ENCODE measurements at regions not wholly inside any gene's neighbourhood (a gene's known extent, or its start where the extent isn't known, plus 50 kb on each side); places are given as distances from the start of the nearest gene placed in this dataset.

- DNase-seq (ENCODE audit: low read depth): peak; percentile 50
Measured at GRCh38 chr18:41624460-41624859, 330.6 kb upstream of the PIK3C3 start.

- no peak for DNase-seq (ENCODE audit: low read depth)
Measured at GRCh38 chr18:41621177-41621576, 333.9 kb upstream of the PIK3C3 start.

- DNase-seq (ENCODE audit: low read depth): no peak
Measured at GRCh38 chr18:41618147-41618546, 336.9 kb upstream of the PIK3C3 start.

DNA sequence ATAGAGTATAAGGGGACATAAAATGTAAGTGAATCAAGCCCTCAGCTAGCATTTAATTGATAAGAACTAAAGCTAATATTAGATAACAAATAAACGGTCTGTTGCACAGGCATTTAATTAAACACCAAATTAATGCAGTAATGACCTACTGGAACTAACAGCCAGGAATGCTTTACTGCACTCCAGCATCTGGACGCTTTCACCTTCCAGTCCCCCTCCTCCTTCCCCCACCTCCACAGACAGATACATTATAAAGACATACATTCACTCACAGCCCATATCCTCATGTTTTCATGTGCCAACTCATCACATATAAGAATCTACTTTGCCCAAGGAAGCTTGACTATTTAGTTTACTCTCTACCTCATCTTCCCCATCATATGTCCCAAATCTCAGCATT, 337.4 kb upstream of the PIK3C3 start:
- DNase-seq (ENCODE audit: low read depth): no peak

- DNase-seq (ENCODE audit: low read depth): no peak
Measured at GRCh38 chr18:41613003-41613609, 341.9 kb upstream of the PIK3C3 start.

- no peak for DNase-seq (ENCODE audit: low read depth)
Measured at GRCh38 chr18:41604964-41605363, 350.1 kb upstream of the PIK3C3 start.

DNA sequence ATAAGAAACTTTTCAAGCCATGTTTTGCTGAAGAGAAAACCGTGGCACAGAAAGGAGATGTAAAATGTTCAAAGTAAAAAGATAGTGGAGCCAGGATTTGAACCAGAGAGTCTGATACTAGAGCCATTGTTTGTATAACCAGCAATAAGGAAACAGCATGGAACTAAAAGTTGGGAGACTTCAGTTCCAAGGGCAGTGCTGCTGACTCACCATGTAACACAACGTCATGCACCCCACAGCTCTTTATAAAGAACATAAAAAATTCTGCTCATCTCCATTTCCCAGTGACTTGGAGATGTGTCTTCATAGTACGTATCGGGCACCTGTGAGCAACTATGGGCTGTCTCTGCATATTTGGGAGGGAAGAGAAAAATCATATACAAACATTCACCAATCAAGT, 353.0 kb upstream of the PIK3C3 start:
- no peak for DNase-seq (ENCODE audit: low read depth)

- no peak for DNase-seq (ENCODE audit: low read depth)
Measured at GRCh38 chr18:41600693-41601391, 354.2 kb upstream of the PIK3C3 start.

GRCh38 chr18:41599466-41599865, 355.6 kb upstream of the PIK3C3 start:
- DNase-seq (ENCODE audit: low read depth): no peak

GRCh38 chr18:41594582-41594981, 360.5 kb upstream of the PIK3C3 start:
- no peak for DNase-seq (ENCODE audit: low read depth)

GRCh38 chr18:41593171-41593675, 361.8 kb upstream of the PIK3C3 start:
- peak; percentile 5 for DNase-seq (ENCODE audit: low read depth)

- DNase-seq (ENCODE audit: low read depth): no peak
Measured at GRCh38 chr18:41587976-41588375, 367.1 kb upstream of the PIK3C3 start.

GRCh38 chr18:41585512-41585911, 369.5 kb upstream of the PIK3C3 start:
- no peak for DNase-seq (ENCODE audit: low read depth)

- DNase-seq (ENCODE audit: low read depth): no peak
Measured at GRCh38 chr18:41579185-41579584, 375.8 kb upstream of the PIK3C3 start.

GRCh38 chr18:41577529-41577928, 377.5 kb upstream of the PIK3C3 start:
- DNase-seq (ENCODE audit: low read depth): no peak

GRCh38 chr18:41576643-41577042, 378.4 kb upstream of the PIK3C3 start:
- DNase-seq (ENCODE audit: low read depth): no peak

DNA sequence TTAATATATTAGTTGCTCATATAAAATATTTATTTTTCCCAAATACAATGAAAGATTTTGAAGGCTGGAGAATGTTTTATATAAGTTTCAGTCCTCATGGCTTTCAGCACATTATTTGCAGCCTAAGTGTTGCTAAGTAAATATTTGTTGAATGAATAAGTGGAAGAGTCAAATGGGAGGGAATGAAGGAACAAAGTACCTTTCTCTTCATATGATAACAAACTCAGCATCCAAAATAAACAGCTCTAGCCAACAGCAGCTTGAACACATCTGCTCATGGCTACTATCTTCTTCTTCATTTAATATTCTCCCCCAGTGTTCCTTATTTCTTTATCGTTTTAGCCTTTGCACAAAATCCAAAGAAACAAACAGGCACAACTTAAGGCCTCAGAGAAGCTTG, 385.2 kb upstream of the PIK3C3 start:
- DNase-seq (ENCODE audit: low read depth): no peak

DNA sequence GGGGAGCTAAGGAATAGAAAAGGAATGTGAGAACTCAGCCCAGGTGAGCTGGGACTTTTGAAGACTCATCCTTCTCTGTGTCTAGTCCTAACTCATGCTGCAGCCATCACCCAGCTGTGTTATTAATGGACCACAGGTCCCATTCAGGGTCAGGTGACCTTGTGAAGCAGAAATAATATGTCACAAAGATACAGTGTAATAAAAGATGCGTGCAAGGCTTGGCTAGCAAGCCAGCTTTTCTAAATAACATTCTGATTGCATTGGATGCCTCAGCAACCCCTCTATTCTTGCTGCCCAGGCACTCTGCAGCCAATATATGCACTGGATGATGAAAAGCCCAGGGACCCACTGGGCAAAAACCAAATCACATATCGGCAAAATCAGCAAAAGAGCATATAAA, 393.1 kb upstream of the PIK3C3 start:
- no peak for DNase-seq (ENCODE audit: low read depth)

DNA sequence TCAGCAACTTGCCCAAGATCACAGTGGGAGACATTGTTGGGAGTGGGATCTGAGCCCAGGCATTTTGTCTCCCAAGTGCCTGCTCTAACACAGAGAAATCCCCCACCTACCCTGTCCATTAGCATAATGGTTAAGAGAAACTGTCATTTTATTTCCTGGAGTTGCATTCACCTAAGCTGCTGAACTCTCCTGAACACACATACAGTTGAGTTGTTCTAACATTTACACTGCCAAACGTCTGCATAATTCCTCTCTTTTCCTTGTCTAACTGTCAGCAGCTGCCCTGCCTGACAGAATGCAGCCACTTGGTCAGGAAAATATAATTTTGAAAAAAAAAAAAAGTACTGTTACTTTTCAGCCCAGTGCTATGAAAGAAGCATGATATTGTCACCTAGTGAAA, 396.3 kb upstream of the PIK3C3 start:
- no peak for DNase-seq (ENCODE audit: low read depth)

DNA sequence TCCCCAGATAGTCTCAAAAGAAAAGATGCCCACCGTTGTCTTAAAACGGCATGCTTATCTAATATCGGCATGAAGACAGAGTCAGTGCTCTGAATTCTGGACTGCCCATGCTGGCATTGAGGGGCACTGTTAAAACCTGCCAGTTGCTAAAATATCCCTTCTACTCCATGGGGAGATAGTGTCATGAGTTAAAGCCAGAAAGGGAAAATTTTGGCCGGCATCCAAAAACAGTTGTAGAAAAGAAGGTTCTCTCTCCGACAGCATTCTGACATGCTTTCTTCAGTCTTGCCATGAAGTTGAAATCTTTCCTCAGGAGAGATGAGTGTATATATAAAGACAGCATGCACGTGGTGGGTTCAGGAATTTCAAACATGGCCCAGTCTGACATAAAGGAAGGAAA, 401.3 kb upstream of the PIK3C3 start:
- no peak for DNase-seq (ENCODE audit: low read depth)

GRCh38 chr18:41548521-41549260, 406.3 kb upstream of the PIK3C3 start:
- no peak for DNase-seq (ENCODE audit: low read depth)

GRCh38 chr18:41545091-41545888, 409.7 kb upstream of the PIK3C3 start:
- no peak for DNase-seq (ENCODE audit: low read depth)
